ENCODE measurements at regions not wholly inside any gene's neighbourhood (a gene's known extent, or its start where the extent isn't known, plus 50 kb on each side); places are given as distances from the start of the nearest gene placed in this dataset.

- TF ChIP-seq, protein P1, sequence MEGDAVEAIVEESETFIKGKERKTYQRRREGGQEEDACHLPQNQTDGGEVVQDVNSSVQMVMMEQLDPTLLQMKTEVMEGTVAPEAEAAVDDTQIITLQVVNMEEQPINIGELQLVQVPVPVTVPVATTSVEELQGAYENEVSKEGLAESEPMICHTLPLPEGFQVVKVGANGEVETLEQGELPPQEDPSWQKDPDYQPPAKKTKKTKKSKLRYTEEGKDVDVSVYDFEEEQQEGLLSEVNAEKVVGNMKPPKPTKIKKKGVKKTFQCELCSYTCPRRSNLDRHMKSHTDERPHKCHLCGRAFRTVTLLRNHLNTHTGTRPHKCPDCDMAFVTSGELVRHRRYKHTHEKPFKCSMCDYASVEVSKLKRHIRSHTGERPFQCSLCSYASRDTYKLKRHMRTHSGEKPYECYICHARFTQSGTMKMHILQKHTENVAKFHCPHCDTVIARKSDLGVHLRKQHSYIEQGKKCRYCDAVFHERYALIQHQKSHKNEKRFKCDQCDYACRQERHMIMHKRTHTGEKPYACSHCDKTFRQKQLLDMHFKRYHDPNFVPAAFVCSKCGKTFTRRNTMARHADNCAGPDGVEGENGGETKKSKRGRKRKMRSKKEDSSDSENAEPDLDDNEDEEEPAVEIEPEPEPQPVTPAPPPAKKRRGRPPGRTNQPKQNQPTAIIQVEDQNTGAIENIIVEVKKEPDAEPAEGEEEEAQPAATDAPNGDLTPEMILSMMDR (IDR thresholded peaks at IDR 0.05; ENCODE audit: extremely low read depth in 1 of 2, insufficient read depth in 1 of 2, low read depth in 1 of 2, low read length in 2 of 2), result no peak
- TF ChIP-seq POLR2A (IDR thresholded peaks at IDR 0.05; ENCODE audit: low read depth, low read length), result no peak
These were observed 229.5 kb upstream of the ASIC2 start for GRCh38 chr17:33522623-33523022.

All from endothelial cell of umbilical vein (primary cell).